ENCODE measurements at regions not wholly inside any gene's neighbourhood (a gene's known extent, or its start where the extent isn't known, plus 50 kb on each side); places are given as distances from the start of the nearest gene placed in this dataset.

- TF ChIP-seq POLR2AphosphoS5 (IDR thresholded peaks at IDR 0.05; ENCODE audit: insufficient read depth in 1 of 2, low read depth in 1 of 2) (no peak), POLR2A (IDR thresholded peaks at IDR 0.05) (no peak)
- TF ChIP-seq, protein P1, sequence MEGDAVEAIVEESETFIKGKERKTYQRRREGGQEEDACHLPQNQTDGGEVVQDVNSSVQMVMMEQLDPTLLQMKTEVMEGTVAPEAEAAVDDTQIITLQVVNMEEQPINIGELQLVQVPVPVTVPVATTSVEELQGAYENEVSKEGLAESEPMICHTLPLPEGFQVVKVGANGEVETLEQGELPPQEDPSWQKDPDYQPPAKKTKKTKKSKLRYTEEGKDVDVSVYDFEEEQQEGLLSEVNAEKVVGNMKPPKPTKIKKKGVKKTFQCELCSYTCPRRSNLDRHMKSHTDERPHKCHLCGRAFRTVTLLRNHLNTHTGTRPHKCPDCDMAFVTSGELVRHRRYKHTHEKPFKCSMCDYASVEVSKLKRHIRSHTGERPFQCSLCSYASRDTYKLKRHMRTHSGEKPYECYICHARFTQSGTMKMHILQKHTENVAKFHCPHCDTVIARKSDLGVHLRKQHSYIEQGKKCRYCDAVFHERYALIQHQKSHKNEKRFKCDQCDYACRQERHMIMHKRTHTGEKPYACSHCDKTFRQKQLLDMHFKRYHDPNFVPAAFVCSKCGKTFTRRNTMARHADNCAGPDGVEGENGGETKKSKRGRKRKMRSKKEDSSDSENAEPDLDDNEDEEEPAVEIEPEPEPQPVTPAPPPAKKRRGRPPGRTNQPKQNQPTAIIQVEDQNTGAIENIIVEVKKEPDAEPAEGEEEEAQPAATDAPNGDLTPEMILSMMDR (IDR thresholded peaks at IDR 0.05): no peak
These were observed 88.3 kb upstream of the COL8A1 start for GRCh38 chr3:99549957-99550603.
